ENCODE measurements at regions not wholly inside any gene's neighbourhood (a gene's known extent, or its start where the extent isn't known, plus 50 kb on each side); places are given as distances from the start of the nearest gene placed in this dataset.

DNA sequence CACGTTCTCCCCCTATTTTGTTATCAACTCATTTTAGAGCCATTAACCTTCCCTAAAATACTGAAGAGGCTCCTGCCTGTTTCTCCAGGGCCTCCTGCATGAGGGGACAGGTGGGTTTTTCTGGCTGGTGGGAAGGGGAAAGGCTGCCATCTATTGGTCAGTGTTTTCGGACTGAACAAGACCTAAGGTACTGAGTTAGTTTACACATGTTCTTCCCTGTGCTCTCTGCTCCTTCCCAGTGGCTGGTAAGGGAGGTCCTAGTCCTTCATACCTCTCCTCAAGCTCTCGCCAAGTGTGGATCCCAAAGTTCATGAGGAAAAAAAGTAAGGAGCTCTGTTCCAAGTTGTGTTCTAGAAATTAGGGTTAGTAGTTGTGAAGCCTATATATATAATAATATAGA, 357.5 kb downstream of the FSCB start:
- DNase-seq (ENCODE audit: low spot score) = peak; percentile 11

DNA sequence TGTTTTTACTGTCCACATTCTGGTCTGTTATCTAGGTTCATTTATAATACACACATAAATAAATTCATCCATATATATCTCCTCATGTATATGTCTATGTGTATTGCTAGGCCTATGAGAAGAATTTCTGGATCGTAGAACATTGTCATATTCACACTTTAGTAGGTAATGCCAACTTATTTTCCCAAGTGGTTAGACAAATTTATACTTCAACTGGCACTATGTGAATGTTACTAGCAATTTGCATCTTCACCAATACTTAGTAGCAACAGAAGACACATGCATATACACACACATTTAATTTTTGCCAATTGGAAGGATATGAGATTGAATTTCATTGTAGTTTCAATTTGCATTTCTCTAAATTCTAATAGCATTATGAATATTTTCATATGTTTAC, 365.1 kb downstream of the FSCB start:
- DNase-seq (ENCODE audit: low spot score) = no peak

DNA sequence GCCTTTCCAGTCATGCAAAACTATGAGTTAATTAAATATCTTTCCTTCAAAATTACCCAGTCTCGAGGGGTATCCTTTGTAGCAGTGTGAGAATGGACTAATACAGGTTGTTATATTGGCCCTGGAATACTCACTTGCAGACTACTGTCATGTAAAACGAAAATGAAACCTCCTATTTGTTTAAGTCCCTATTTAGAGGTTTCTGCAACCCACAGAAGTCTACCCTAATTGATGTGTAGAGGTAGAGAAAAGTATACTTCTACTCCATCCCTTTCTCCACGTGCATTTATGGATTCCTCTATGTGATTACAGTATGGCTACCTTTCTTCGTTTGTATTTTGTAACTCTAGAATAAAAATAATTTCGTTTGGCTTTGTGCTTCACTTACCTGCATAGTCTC, 371.1 kb downstream of the FSCB start:
- DNase-seq (ENCODE audit: low spot score) = no peak

DNA sequence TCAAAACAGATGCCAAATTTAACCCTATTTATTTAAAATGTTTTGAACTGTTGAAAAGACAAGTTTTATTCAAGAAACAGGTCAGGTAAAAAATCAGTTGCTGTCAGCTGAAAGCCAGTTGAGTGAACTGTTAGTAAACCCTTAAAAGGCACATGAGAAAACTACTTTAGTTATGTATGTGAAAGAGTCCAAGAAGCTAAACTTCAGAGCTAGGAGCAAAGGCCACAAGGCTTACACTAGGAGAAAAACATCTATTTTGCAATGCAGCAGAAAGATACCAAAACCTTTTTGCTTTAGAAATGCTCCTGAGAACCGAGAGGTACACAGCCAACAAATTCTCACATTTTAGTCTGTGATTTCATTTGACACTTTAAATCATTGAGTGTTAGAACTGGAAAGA, 375.2 kb downstream of the FSCB start:
- DNase-seq (ENCODE audit: low spot score) = no peak

DNA sequence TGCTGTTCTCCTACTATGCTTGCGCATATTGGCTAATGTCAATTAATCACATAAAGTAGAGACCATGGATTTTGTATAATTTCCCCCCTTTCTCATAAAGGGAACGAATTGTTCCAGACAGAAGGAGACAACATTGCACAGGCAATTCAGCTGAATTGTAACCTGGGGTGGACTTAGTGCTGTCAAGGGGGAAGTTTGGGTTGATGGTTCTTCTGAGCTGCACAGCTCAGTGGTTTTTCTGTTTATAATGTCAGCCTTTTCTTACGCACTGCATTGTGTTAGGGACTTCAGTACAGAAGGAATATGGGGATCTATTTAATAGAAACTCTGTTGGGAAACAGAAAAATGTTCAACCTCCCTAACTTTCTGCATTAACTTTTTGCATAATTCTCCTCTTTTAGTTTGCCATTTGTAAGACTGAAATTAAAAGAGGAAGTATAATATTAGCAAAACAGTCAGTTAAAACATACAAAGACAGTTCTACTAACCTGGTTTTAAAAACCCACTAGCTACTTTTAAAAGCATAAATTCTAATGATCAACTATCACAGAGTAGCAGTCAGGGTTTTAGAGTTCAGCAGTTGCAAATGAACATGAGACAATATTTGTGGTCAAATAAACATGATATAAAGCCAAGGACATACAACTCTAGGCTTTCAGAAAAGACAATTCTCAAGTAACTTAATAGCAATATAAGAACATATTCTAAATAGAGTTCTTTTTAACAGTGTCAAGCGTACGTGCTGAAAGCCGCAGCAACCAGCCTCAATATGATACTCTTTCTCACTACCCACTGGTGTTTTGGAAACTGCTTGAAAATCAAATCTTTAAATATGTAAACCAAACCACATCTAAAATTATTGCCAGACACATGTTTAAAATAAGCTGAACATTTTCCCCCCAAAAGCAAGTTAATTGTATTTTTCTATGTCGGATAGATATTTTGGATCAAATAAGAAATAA, 393.0 kb downstream of the FSCB start:
- DNase-seq (ENCODE audit: low spot score) = no peak

DNA sequence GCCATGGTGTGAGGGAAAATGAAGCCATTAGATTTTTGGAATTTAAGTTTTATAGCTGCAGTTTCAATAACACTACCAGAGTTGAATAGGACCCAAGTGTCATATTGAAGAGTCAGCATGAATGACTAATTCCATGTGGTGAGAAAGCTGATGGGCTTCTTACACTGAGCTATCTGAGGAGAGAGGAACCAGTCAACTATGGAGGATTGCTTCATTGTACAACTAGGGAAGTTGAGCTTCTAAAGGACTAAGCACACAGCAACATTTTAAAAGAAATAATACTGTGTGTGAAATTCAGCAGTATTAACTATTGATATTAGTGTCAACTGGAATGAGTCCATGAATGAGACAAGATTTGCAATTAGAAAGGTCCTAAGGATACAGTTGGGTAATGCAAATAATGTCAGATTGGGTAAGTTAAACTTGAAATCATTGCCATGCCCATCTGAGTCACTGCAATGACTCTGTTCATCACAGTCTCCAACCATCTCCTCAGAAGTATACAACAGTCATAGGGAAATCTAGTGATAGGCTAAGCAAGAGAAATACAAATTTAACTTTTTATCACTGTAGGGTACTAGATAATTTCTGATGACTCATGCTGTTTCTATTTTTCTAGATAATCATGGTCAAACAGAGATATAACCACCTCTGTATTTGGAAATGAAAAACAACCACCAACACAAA, 394.2 kb downstream of the FSCB start:
- no peak for DNase-seq (ENCODE audit: low spot score)

DNA sequence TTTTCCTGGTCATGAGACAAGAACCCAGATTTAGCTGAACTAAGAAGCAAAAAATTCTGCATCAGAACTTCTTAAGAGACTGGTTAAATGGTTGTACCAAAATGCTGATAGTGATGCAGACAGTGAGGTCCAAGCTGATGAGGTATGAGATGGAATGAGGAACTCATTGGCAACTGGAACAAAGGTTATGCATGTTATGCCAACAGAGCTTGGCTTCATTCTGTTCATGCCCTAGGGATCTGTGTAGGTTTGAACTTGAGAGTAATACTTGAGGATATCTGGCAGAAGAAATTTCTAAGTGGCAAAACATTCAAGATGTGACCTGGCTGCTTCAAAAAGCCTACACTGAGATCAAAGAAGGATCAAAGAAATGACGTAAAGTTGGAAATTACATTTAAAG, 398.0 kb downstream of the FSCB start:
- no peak for DNase-seq (ENCODE audit: low spot score)

DNA sequence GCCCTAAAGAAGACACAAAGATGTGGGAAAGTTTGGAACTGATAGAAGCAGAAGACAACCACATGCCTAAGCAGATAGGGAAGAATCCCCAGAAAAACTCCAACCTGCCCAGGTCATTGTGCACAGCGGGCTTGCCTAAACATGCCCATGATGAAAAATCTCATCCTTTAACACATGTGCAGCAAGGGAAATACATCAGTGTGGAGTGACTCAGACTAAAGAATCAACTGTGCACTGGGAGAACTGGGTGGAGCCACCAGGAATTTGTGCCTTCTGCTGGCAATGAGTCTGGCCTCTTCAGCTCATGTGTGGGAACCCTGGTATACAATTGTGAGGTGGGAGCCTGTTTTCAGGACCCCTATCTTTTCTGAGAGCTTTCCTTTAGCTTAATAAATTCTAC, 398.5 kb downstream of the FSCB start:
- DNase-seq (ENCODE audit: low spot score) = no peak

DNA sequence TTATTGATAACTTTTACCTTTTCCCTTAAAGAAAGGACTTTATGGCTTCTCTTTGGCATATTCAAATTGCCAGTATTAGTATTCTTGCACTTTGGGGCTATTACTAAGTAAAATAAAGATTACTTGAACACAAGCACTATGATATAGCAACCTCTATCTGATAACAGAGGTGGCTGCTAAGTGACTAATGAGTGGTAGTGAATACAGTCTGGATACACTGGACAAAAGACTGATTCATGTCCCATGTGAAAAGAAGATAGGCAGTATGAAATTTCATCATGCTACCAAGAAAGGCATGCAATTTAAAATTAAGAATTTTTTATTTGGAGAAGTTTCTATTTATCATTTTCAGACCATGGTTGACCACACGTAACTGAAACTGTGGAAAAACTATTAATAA, 399.9 kb downstream of the FSCB start:
- no peak for DNase-seq (ENCODE audit: low spot score)

DNA sequence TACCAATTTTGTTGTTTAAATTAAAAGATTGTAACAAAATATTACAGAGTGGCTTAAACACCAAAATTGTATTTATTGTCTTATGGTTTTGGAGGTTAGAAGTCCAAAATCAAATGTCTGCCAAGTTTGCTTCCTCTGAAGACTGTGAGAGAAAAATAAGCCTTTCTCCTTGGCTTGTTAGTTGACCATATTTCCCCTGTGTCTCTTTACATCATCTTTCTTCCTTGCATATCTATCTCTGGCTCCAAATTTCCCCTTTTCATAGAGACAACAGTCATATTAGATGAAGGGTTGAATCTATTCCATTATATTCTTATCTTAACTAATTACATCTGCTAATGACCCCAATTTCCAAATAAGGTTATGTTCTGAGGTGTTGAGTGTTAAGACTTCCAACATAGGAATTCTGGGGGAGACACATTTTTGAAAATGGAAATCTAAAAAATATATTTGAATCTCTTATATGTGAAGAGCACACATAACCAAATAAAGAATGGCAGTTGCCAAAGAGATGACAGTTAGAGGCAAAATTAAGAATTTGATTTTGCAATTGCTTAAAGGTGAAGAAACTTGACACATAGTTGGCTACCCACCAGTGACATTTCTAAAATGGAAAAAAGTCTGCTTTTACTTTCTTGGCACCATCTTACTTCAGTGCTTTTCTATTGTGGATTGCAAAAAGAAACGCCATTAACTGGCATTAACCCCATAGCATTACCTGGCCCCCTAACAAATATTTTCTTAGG, 407.2 kb downstream of the FSCB start:
- no peak for DNase-seq (ENCODE audit: low spot score)

DNA sequence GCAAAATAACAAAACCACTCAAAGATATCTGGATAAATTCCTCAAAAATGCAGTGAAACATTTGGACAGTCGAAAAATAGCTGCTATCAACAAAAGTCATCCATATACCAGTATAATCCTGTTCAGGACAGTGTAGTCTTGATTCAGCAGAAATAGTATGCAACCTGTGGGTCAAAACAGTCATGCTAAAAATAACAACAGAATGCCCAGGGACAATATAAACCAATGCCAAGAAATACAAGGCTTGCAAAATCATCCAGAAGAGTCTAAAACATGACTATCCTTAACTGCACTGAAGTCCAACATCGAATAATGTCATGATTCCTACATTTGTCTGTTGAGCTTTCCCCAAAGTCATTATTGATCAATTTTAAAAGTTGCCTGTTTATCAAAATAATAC, 425.9 kb downstream of the FSCB start:
- no peak for DNase-seq (ENCODE audit: low spot score)

DNA sequence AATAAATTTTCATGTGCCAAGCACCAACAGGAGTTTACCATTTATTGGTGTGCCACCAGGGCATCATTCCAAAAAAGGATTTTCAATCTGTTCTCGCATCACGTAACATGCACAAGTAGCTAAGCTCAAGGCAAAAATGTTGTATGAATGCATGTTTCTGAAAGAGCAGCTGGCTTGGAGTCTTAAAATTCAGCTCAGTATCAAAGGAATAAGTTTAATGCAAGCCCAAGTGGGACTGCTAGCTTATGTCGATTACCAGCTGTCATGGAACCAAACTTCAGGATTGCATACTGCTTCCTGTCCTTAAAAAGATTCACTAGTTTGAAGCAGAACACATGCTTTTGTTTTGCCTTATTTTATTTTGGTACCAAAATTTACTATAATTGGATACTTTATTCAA, 437.0 kb downstream of the FSCB start:
- DNase-seq (ENCODE audit: low spot score) = no peak

DNA sequence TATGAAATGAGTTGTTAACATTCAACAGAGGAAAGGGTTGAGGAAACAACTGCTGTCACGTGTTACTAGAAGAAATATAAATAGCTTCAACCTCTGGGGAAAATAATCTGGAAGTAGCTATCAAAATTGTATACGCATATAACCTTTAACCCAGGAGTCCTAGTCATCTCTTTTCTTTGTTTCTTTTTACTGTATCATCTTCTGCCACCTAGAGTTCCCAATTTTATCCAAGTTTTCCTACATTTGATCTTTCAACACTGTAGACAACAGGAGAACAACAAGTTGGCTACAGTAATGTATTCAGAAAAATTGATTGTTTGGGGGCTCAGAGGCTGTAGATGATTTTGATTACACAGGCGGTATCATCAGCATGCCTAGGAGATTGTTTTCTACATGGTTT, 453.7 kb downstream of the FSCB start:
- DNase-seq (ENCODE audit: low spot score) = no peak

DNA sequence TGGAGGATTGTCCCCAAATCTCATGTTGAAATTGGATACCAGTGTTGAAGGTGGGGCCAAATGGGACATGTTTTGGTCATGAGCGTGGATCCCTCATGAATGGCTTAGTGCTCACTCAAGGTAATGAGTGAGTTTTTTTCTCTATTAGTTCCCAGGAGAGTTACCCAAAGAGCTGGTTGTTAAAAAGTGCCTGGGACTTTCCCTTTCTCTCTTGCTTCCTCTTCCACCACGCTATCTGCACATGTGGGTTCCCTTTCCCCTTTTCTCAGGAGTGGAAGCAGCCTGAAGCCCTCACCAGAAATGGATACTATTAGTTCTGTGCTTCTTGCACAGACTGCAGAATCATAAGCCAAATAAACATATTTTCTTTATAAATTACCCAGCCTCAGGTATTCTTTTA, 465.4 kb downstream of the FSCB start:
- DNase-seq (ENCODE audit: low spot score) = no peak

DNA sequence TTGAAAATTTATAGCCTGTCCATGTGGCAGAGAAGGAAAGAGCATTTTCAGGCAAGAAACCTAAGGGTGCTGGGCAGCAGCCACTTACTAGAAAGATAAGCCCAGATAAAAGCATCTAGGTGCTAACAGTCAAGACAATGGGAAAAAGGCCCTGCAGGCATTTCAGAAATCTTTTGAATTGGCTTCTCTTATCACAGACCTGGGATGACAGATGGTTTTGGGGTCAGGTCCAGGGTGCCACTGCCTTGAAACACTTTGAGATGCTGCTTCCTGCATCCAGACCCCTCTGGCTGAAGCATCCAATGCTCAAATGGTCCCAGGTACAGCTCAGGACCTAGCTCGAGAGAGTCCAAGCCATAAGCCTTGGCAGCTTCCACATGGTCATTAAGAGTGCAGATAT, 466.5 kb downstream of the FSCB start:
- no peak for DNase-seq (ENCODE audit: low spot score)

DNA sequence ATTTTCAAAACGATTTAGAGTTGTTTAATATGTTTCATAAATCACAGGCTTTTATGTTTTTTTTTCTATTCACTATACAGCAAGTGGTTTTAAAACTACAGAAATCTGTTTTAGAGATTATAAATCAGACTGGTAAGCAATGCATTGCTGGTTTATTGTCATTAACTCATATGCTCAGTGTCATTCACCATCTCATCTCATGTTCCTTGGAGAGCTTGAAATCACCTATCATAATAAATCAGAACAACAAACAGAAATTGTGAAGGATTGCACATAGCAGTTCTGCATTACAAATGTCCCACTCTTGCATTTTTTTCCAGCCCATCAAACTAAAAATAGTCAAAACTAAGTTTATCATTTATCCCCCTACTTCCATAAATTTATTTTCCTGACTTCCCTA, 470.8 kb downstream of the FSCB start:
- no peak for DNase-seq (ENCODE audit: low spot score)

DNA sequence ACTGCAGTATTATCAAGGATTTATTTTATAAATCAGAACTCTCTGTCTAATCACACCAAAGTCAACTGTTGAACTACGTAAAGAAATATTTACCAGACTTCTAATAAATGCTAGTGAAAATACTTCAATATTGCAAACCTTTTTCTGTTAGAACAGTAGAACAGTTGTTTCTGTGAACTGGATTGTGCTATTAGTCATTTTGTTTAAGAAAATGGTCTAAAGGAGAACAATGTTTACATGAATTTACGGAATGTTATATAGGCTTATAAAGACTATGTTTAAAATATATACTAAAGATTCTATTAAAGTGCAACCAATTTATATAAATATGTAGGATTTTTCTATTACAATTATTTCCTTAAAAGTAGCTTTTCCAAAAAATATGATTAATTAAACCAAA, 471.4 kb downstream of the FSCB start:
- DNase-seq (ENCODE audit: low spot score) = no peak

DNA sequence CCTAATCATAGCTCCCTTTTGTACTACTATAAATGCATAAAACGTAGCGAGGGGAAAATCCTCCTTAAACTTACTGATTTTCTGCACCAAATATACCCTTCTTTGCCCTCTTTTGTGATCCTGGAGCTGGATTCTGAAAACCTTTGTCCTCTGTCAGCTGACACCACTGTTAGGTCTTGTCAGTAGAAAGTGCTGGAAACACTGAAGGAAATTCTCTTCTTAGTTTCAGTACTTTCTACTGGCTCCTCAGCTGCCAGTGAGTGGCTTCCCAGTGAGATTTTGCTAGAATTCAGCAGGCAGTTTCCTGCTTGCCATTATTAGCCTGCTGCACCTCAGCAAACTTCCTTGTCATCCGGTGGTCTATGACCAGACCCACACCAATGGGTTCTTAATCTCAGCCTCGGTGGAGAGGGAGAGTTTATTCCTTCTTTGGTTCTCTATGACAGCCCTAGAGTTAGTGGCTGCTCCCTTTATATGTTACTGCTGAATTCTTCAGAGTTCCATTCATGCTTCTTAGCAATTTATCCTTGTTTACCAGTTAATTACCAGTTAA, 476.2 kb downstream of the FSCB start:
- no peak for DNase-seq (ENCODE audit: low spot score)

DNA sequence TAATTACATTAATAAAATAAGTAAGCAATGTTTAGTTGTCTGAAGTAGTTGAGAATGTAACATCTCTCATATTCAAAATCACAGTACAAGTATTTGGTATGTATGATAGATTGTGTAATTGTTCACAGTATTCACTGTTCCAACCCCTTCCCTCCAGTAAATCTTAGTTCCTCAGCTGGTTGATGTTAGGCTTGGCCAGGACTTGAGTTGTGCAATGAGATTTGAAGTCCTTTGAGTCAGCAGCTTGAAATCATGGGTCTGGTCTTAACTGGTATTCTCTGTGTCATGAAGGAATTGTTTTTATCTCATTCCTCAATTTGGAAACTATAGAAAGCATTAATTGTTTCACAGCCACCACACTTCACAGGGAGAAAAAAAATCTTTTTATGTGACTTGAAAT, 477.1 kb downstream of the FSCB start:
- DNase-seq (ENCODE audit: low spot score) = no peak

DNA sequence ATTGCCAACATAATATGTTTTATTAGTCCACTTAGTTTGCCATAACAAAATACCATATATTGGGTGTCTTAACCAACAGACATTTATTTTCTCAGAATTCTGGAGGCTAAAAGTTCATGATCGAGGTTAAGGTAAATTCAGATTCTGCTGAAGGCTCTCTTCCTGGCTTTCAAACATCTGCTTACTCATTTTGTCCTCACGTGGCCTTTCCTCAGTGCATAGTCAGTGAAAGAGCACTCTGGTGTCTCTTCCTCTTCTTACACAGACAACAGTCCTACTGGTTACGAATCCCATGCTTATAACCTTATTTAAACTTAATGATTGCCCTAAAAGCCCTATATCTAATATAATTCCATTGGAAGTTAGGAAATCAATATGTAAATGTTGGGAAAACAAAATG, 479.7 kb downstream of the FSCB start:
- no peak for DNase-seq (ENCODE audit: low spot score)

DNA sequence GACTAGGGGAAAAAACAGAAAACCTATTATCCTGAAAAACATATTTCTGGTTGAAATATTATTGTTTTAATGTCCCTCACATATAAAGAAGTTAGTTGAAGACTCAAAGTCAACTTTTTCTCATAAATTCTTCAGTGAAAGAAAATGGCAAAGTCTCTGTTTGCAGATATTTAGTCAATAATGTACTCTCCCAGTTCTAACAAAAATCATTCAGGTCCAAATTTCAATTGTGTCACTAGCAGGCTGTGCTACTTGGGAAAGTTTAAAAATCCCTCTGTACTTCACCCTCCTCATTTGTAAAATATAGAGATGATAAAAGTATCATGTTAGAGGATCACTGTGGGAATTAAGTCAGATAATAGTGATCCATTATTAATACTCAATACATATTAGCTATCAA, 496.5 kb downstream of the FSCB start:
- DNase-seq (ENCODE audit: low spot score) = no peak

DNA sequence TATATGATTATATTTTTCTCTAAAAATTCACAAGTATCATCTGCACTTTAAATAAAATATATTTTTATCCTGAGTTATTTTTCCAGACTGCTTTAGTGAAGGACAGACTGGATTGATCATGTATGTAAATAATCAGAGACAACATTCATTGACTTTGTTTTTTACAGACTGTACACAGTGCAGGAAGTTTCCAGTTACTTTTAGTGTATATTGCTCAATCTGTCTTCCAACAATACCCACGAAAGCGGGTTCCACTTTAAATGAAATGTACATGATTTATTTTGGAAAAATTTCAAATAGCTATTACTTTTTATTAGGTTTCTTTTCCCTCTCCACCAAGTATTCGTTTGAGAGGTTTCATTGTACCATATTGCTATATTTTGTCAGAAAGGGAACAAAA, 497.0 kb downstream of the FSCB start:
- no peak for DNase-seq (ENCODE audit: low spot score)

DNA sequence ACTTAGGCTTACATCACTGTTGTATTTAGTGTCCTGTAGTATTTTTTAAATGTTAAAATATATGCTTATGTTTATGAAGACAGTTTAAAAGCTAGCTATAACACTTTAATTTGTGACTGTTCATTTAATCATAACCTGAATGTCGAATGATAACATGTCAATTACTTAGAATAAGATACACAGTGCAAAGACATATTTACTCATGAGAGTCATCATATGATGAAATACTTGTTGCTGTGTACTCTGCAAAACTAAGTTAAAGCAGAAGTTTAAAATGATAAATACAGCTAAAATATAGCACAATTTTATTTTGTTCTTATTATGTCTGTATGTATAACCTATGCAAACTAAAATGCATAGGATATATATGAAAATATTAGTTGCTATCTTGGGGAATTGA, 497.4 kb downstream of the FSCB start:
- DNase-seq (ENCODE audit: low spot score) = no peak
